ENCODE measurements at regions not wholly inside any gene's neighbourhood (a gene's known extent, or its start where the extent isn't known, plus 50 kb on each side); places are given as distances from the start of the nearest gene placed in this dataset.

DNA sequence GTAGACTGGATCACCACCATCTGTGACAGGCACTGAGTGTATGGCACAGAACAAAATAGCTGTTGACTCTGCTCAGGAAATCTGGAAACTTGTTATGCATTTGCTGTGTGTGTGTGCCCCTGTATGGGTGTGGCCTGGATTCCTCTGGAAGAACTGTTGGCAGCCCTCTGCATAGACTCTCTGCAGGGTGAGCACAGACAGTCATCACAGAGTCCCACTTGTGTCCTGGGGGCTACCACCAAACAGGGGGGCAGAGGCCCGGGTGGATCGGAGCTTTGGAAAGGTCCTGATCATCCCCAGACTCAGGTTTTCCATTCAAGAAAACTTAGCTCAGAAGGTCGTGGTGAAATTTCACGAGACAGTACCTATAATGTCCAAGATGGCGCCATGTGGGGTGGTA lies 258.6 kb downstream of the SOX11 start:
- no peak for TF ChIP-seq POLR2A (IDR thresholded peaks at IDR 0.05)
- TF ChIP-seq, protein P1, sequence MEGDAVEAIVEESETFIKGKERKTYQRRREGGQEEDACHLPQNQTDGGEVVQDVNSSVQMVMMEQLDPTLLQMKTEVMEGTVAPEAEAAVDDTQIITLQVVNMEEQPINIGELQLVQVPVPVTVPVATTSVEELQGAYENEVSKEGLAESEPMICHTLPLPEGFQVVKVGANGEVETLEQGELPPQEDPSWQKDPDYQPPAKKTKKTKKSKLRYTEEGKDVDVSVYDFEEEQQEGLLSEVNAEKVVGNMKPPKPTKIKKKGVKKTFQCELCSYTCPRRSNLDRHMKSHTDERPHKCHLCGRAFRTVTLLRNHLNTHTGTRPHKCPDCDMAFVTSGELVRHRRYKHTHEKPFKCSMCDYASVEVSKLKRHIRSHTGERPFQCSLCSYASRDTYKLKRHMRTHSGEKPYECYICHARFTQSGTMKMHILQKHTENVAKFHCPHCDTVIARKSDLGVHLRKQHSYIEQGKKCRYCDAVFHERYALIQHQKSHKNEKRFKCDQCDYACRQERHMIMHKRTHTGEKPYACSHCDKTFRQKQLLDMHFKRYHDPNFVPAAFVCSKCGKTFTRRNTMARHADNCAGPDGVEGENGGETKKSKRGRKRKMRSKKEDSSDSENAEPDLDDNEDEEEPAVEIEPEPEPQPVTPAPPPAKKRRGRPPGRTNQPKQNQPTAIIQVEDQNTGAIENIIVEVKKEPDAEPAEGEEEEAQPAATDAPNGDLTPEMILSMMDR (IDR thresholded peaks at IDR 0.05), result no peak

All from esophagus squamous epithelium (tissue), 4 donors.